Transverse colon (tissue), 4 donors: ENCODE measurements at regions not wholly inside any gene's neighbourhood (a gene's known extent, or its start where the extent isn't known, plus 50 kb on each side); places are given as distances from the start of the nearest gene placed in this dataset.
"Not testable (repeated sequence)": the region's sequence is repeated elsewhere in the genome, so short reads cannot be mapped to it uniquely, and the experiment has no call there.

Experiments
- DNase-seq: peaks from one replicate; pipeline ENCODE4 v3.0.0-alpha.2; 2019
- H3K27ac ChIP-seq, 4 donors: fragments of 200-600 bp; sonication (generic); 2 replicates each; pipeline ENCODE4 v1.5.1; 2016 to 2018; ENCODE audit warnings: inconsistent platforms in 4 of 4
- H3K27me3 ChIP-seq: fragments of 200-600 bp; sonication (generic); 2 replicates; pipeline ENCODE4 v1.5.1; 2017; ENCODE audit warnings: inconsistent platforms
- H3K36me3 ChIP-seq, 4 donors: fragments of 200-600 bp; sonication (generic); 2 replicates each; pipeline ENCODE4 v1.5.1; 2017 to 2019; ENCODE audit warnings: inconsistent platforms in 4 of 4
- H3K4me1 ChIP-seq, 4 donors: fragments of 200-600 bp; sonication (generic); 2 replicates each; pipeline ENCODE4 v1.5.1; 2017 to 2020; ENCODE audit warnings: inconsistent platforms in 4 of 4
- H3K4me3 ChIP-seq, 4 donors: fragments of 200-600 bp; sonication (generic); 1 replicate in 1 of 4; 2 replicates in 3 of 4; pipeline versions ENCODE4 v1.5.1 to v1.6.1; 2017 to 2019; ENCODE audit warnings: inconsistent platforms in 4 of 4
- H3K9me3 ChIP-seq, 2 donors: fragments of 200-600 bp; sonication (generic); 2 replicates each; pipeline ENCODE4 v1.5.1; 2017 to 2019; ENCODE audit warnings: inconsistent platforms in 2 of 2
- CTCF ChIP-seq, 5 experiments: fragments of 200-600 bp in 3 of 5; fragments of 450-650 bp in 2 of 5; sonication (generic) in 3 of 5; IDR thresholded peaks; 1 replicate in 2 of 5; 2 replicates in 3 of 5; pipeline ENCODE4 v1.5.1; 2016 to 2017; ENCODE audit warnings: antibody characterized with exemption in 5 of 5, inconsistent platforms in 3 of 5, mild to moderate bottlenecking in 2 of 5, moderate library complexity in 1 of 5
- EP300 ChIP-seq: sonication (generic); formaldehyde crosslinking; IDR thresholded peaks from one replicate; pipeline ENCODE4 v1.6.1; 2017; ENCODE audit warnings: antibody characterized with exemption, low read depth
- POLR2A ChIP-seq: fragments of 450-650 bp; IDR thresholded peaks from one replicate; pipeline ENCODE4 v1.6.1; 2016; ENCODE audit warnings: antibody characterized with exemption, mild to moderate bottlenecking, moderate library complexity
- POLR2AphosphoS5 ChIP-seq, 3 donors: sonication (generic); formaldehyde crosslinking; IDR thresholded peaks; one replicate each; pipeline ENCODE4 v1.6.1; 2016; ENCODE audit warnings: antibody characterized with exemption in 3 of 3
- WGBS, 2 donors: methylation state at CpG; one replicate each; pipeline ENCODE4 v1.1.5; 2018; ENCODE audit warnings: low coverage in 1 of 2; 5-methylcytosine and 5-hydroxymethylcytosine counted together
- in situ Hi-C, 4 donors: fragments of 200-750 bp; cut with MboI; loops; one replicate each; pipeline versions ENCODE4 v1.15.0 to v1.15.1; 2017; ENCODE audit warnings: low sequenced_read_pairs in 3 of 4, low pct_ligation_motif_present in 1 of 4, low pct_unique_long_range_greater_than_20kb in 1 of 4
- intact Hi-C: fragments of 100-400 bp; cut with DNase I; formaldehyde crosslinking; loops from one replicate; pipeline ENCODE4 v1.15.1; 2023; ENCODE audit warnings: low total_unique reads

GRCh38 chr11:89625171-89625570 is 84.9 kb upstream of the TRIM77 start:
- no peak for TF ChIP-seq CTCF (IDR thresholded peaks at IDR 0.05)
- TF ChIP-seq EP300 = no peak
- no peak for TF ChIP-seq POLR2AphosphoS5 (IDR thresholded peaks at IDR 0.05)
- TF ChIP-seq POLR2A = no peak
- 70 to 85% methylated on average over 4 to 6 of the region's 6 CpGs for WGBS, 2 donors
- DNase-seq = no peak
- no peak overlapping the region for H3K4me3 ChIP-seq
- in situ Hi-C loops = no loop called here
- H3K27ac ChIP-seq = no peak overlapping the region
- intact Hi-C loops = no loop called here
- no peaks in the 10 kb centered on the region for H3K4me1 ChIP-seq
- H3K9me3 ChIP-seq = no peaks in the 10 kb centered on the region
- H3K27me3 ChIP-seq = peaks cover 4% of the 10 kb centered on the region
- no peaks in the 10 kb centered on the region for H3K36me3 ChIP-seq

GRCh38 chr11:89626366-89626765 is 83.7 kb upstream of the TRIM77 start:
- peaks cover 4% of the 10 kb centered on the region for H3K27me3 ChIP-seq
- H3K4me3 ChIP-seq = no peak overlapping the region
- no peaks in the 10 kb centered on the region for H3K9me3 ChIP-seq
- H3K4me1 ChIP-seq = no peaks in the 10 kb centered on the region
- in situ Hi-C loops = no loop called here
- no peak overlapping the region for H3K27ac ChIP-seq
- no peaks in the 10 kb centered on the region for H3K36me3 ChIP-seq
- intact Hi-C loops = no loop called here
- no peak for DNase-seq
- TF ChIP-seq POLR2AphosphoS5 (IDR thresholded peaks at IDR 0.05) (no peak), EP300 (no peak), CTCF (IDR thresholded peaks at IDR 0.05) (no peak), POLR2A (no peak)

- intact Hi-C loops = not testable (repeated sequence)
- 72 to 80% methylated on average over 2 of the region's 2 CpGs for WGBS, 2 donors
Observed at GRCh38 chr11:89626881-89627280, 83.2 kb upstream of the TRIM77 start.

GRCh38 chr11:89633135-89633705 is 76.9 kb upstream of the TRIM77 start:
- Histone ChIP-seq H3K4me1 (no peaks in the 10 kb centered on the region), H3K27me3 (no peaks in the 10 kb centered on the region), H3K4me3 (no peak overlapping the region), H3K9me3 (no peaks in the 10 kb centered on the region), H3K27ac (no peak overlapping the region), H3K36me3 (no peaks in the 10 kb centered on the region)
- WGBS, 2 donors = 67 to 75% methylated on average over 1 of the region's 1 CpG
- intact Hi-C loops = no loop called here
- in situ Hi-C loops = no loop called here
- no peak for DNase-seq
- TF ChIP-seq POLR2A = no peak
- TF ChIP-seq CTCF (IDR thresholded peaks at IDR 0.05) = no peak
- no peak for TF ChIP-seq POLR2AphosphoS5 (IDR thresholded peaks at IDR 0.05)
- no peak for TF ChIP-seq EP300

More at GRCh38 chr11:89626881-89627280, 83.2 kb upstream of the TRIM77 start:
- DNase-seq, in situ Hi-C loops, H3K27me3 ChIP-seq, H3K36me3 ChIP-seq, H3K27ac ChIP-seq, H3K9me3 ChIP-seq, H3K4me3 ChIP-seq, H3K4me1 ChIP-seq: not testable (repeated sequence)

DNA sequence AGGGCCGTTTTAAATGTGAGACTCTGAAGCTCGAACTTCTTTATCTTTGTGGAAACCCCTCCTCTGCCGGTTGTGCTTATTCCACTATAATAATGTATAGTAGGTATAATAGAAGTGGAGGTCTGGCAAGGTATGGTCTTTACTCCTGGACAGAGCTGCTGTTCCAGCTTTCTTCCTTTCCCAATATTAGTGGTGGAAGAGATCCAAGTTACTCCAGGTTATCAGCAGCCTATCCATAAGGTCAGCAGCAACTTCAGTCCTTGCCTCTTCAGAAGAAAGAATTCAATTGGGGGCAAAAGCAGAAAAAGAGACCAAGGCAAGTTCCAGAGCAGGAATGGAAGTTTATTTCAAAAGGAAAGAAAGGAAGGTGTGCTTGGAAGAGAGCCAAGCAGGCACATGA is 69.3 kb upstream of the TRIM77 start:
- 58 to 74% methylated on average over 3 of the region's 3 CpGs for WGBS, 2 donors
- not testable (repeated sequence) for H3K36me3 ChIP-seq

DNA sequence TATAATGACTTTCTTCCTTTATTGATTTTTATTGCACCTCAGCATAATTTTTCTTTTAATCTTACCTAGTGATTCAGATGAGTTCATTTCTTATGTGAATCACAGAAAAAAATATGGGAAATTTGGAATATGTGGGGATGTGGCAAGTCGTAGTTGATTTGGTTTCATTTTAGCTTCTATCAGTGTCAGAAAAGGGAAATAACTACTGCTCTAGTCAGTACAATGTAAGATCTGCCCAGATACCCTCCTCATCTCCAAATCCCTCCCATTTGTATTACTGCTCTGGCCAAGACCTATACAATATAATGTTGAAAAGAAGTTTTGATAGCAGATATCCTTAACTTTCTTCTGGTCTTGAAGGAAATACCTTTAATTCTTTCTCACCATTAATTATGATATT is 61.9 kb upstream of the TRIM77 start:
- H3K4me3 ChIP-seq, H3K27ac ChIP-seq, in situ Hi-C loops, H3K9me3 ChIP-seq, intact Hi-C loops, H3K4me1 ChIP-seq, H3K36me3 ChIP-seq, DNase-seq: not testable (repeated sequence)
- WGBS, 2 donors = 25 to 36% methylated on average over 1 of the region's 1 CpG
- H3K27me3 ChIP-seq = peaks cover 36% of the 10 kb centered on the region

More for the DNA sequence above, 69.3 kb upstream of the TRIM77 start:
- peaks cover 11% of the 10 kb centered on the region for H3K27me3 ChIP-seq
- DNase-seq, H3K4me3 ChIP-seq, in situ Hi-C loops, H3K9me3 ChIP-seq, intact Hi-C loops, H3K4me1 ChIP-seq, H3K27ac ChIP-seq: not testable (repeated sequence)

GRCh38 chr11:89648996-89649395 is 61.1 kb upstream of the TRIM77 start:
- intact Hi-C loops, in situ Hi-C loops, H3K4me1 ChIP-seq, H3K36me3 ChIP-seq, H3K27ac ChIP-seq, H3K4me3 ChIP-seq, DNase-seq, H3K9me3 ChIP-seq: not testable (repeated sequence)
- peaks cover 43% of the 10 kb centered on the region for H3K27me3 ChIP-seq
- 58% methylated on average over 5 of the region's 5 CpGs; no CpG with 5 or more reads in 1 of the 2 donors for WGBS, 2 donors

DNA sequence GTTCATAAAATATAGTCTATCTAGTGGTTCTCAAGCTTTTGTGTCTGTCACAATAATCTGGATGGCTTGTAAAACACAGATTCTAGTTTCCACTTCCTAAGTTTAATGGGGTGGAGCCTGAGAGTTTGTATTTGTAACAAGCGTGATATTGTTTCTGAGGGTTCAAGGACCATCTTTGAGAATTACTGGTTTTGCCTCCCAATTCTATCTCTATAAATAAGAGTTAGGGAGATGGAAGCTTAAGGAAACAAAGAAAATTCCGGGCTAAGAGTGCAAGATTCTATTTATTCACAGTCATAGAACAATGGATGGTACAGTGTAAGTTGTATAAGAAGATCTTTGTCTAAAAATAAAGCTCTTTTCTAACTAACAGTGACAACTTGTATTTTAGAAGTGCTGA is 55.4 kb upstream of the TRIM77 start:
- DNase-seq, H3K36me3 ChIP-seq, H3K9me3 ChIP-seq, in situ Hi-C loops, H3K4me1 ChIP-seq, intact Hi-C loops, H3K27ac ChIP-seq, H3K4me3 ChIP-seq: not testable (repeated sequence)
- H3K27me3 ChIP-seq = peaks cover 42% of the 10 kb centered on the region
- 46 to 75% methylated on average over 2 of the region's 2 CpGs for WGBS, 2 donors
